ENCODE measurements at regions not wholly inside any gene's neighbourhood (a gene's known extent, or its start where the extent isn't known, plus 50 kb on each side); places are given as distances from the start of the nearest gene placed in this dataset.

- H3K4me3 ChIP-seq (replicated peaks; ENCODE audit: insufficient read depth, low read length), result no peak overlapping the region
- no peak for DNase-seq (ENCODE audit: low read depth in 1 of 2, low spot score in 1 of 2)
- no peaks in the 10 kb centered on the region for H3K27me3 ChIP-seq (ENCODE audit: insufficient read depth, poor library complexity, severe bottlenecking)
- TF ChIP-seq, protein P1, sequence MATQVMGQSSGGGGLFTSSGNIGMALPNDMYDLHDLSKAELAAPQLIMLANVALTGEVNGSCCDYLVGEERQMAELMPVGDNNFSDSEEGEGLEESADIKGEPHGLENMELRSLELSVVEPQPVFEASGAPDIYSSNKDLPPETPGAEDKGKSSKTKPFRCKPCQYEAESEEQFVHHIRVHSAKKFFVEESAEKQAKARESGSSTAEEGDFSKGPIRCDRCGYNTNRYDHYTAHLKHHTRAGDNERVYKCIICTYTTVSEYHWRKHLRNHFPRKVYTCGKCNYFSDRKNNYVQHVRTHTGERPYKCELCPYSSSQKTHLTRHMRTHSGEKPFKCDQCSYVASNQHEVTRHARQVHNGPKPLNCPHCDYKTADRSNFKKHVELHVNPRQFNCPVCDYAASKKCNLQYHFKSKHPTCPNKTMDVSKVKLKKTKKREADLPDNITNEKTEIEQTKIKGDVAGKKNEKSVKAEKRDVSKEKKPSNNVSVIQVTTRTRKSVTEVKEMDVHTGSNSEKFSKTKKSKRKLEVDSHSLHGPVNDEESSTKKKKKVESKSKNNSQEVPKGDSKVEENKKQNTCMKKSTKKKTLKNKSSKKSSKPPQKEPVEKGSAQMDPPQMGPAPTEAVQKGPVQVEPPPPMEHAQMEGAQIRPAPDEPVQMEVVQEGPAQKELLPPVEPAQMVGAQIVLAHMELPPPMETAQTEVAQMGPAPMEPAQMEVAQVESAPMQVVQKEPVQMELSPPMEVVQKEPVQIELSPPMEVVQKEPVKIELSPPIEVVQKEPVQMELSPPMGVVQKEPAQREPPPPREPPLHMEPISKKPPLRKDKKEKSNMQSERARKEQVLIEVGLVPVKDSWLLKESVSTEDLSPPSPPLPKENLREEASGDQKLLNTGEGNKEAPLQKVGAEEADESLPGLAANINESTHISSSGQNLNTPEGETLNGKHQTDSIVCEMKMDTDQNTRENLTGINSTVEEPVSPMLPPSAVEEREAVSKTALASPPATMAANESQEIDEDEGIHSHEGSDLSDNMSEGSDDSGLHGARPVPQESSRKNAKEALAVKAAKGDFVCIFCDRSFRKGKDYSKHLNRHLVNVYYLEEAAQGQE (IDR thresholded peaks at IDR 0.05; ENCODE audit: insufficient replicate concordance, low read depth), result no peak
- TF ChIP-seq POLR2AphosphoS5 (IDR thresholded peaks at IDR 0.05; ENCODE audit: low read depth), result no peak
- TF ChIP-seq GABPA (IDR thresholded peaks at IDR 0.05; ENCODE audit: low read depth), result no peak
- TF ChIP-seq, protein P2, sequence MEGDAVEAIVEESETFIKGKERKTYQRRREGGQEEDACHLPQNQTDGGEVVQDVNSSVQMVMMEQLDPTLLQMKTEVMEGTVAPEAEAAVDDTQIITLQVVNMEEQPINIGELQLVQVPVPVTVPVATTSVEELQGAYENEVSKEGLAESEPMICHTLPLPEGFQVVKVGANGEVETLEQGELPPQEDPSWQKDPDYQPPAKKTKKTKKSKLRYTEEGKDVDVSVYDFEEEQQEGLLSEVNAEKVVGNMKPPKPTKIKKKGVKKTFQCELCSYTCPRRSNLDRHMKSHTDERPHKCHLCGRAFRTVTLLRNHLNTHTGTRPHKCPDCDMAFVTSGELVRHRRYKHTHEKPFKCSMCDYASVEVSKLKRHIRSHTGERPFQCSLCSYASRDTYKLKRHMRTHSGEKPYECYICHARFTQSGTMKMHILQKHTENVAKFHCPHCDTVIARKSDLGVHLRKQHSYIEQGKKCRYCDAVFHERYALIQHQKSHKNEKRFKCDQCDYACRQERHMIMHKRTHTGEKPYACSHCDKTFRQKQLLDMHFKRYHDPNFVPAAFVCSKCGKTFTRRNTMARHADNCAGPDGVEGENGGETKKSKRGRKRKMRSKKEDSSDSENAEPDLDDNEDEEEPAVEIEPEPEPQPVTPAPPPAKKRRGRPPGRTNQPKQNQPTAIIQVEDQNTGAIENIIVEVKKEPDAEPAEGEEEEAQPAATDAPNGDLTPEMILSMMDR (IDR thresholded peaks at IDR 0.05; ENCODE audit: insufficient read depth, low read length), result no peak
- no peak for TF ChIP-seq SPI1 (IDR thresholded peaks at IDR 0.05; ENCODE audit: borderline replicate concordance, low read depth)
- peak overlapping the region; percentile 83 for H3K27ac ChIP-seq (replicated peaks)
Observed at GRCh38 chr3:194256040-194256945, 94.8 kb downstream of the CPN2 start.

DNA sequence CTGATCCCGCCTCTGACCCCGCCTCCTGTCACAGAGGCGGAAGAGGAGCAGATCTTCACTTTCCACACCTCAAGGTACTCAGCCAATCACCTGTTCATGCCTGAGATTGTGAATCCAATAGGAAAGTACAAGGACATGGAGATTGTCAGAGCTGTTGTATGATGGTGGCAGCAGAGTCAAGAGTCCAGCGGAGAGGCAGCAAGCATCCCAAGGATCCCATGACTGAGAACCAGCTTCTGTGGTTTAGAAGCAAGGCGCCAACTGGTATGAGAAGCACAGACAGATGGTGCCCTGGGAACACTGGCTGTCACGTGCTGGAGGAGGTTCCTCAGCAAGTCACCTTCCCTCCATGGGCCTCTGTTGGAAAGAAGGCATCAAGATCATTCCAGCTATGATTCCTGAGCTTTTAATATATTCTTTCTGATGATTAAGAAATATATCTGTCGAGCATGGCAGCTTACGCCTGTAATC lies 93.9 kb downstream of the CPN2 start:
- H3K4me3 ChIP-seq (replicated peaks; ENCODE audit: insufficient read depth, low read length), result no peak overlapping the region
- no peaks in the 10 kb centered on the region for H3K27me3 ChIP-seq (ENCODE audit: insufficient read depth, poor library complexity, severe bottlenecking)
- DNase-seq (ENCODE audit: low read depth in 1 of 2, low spot score in 1 of 2), result no peak
- no peak overlapping the region for H3K27ac ChIP-seq (replicated peaks)
- no peak for TF ChIP-seq GABPA (IDR thresholded peaks at IDR 0.05; ENCODE audit: low read depth)
- TF ChIP-seq, protein P1 (IDR thresholded peaks at IDR 0.05; ENCODE audit: insufficient replicate concordance, low read depth), result no peak
- TF ChIP-seq POLR2AphosphoS5 (IDR thresholded peaks at IDR 0.05; ENCODE audit: low read depth), result no peak
- TF ChIP-seq SPI1 (IDR thresholded peaks at IDR 0.05; ENCODE audit: borderline replicate concordance, low read depth), result no peak
- TF ChIP-seq, protein P2 (IDR thresholded peaks at IDR 0.05; ENCODE audit: insufficient read depth, low read length), result no peak

GRCh38 chr3:194257916-194258668 lies 93.0 kb downstream of the CPN2 start:
- no peak for DNase-seq (ENCODE audit: low read depth in 1 of 2, low spot score in 1 of 2)
- H3K27ac ChIP-seq (replicated peaks), result no peak overlapping the region
- H3K27me3 ChIP-seq (ENCODE audit: insufficient read depth, poor library complexity, severe bottlenecking), result no peaks in the 10 kb centered on the region
- TF ChIP-seq, protein P1 (IDR thresholded peaks at IDR 0.05; ENCODE audit: insufficient replicate concordance, low read depth), result no peak
- TF ChIP-seq, protein P2 (IDR thresholded peaks at IDR 0.05; ENCODE audit: insufficient read depth, low read length), result no peak
- TF ChIP-seq SPI1 (IDR thresholded peaks at IDR 0.05; ENCODE audit: borderline replicate concordance, low read depth) (no peak), GABPA (IDR thresholded peaks at IDR 0.05; ENCODE audit: low read depth) (no peak), POLR2AphosphoS5 (IDR thresholded peaks at IDR 0.05; ENCODE audit: low read depth) (no peak)
- no peak overlapping the region for H3K4me3 ChIP-seq (replicated peaks; ENCODE audit: insufficient read depth, low read length)

Measured in HL-60 (cell line).